Stimulated activated CD4-positive, alpha-beta T cell treated with anti-CD3 and anti-CD28 coated beads, Interleukin-15, amount 100 ng/mL, for 48 hours (primary cell): ENCODE measurements at regions not wholly inside any gene's neighbourhood (a gene's known extent, or its start where the extent isn't known, plus 50 kb on each side); places are given as distances from the start of the nearest gene placed in this dataset.
"Not testable (repeated sequence)": the region's sequence is repeated elsewhere in the genome, so short reads cannot be mapped to it uniquely, and the experiment has no call there.

Source experiments
- DNase-seq, 2 donors: peaks; one replicate each; pipeline ENCODE4 v3.0.0-alpha.2; 2020; ENCODE audit warnings: low read depth in 2 of 2

- no peak for DNase-seq
These were observed 260.1 kb downstream of the PRELID2 start for GRCh38 chr5:145574889-145575573.

- DNase-seq, result no peak
These were observed 266.6 kb downstream of the PRELID2 start for GRCh38 chr5:145568581-145568980.

- DNase-seq, result no peak
These were observed 272.2 kb downstream of the PRELID2 start for GRCh38 chr5:145562931-145563330.

- no peak for DNase-seq
These were observed 276.9 kb downstream of the PRELID2 start for GRCh38 chr5:145558288-145558687.

- DNase-seq, result no peak
These were observed 277.8 kb downstream of the PRELID2 start for GRCh38 chr5:145557345-145557744.

GRCh38 chr5:145554399-145554798, 280.7 kb downstream of the PRELID2 start:
- DNase-seq, result no peak

GRCh38 chr5:145553177-145553576, 282.0 kb downstream of the PRELID2 start:
- DNase-seq, result no peak

GRCh38 chr5:145551714-145552113, 283.4 kb downstream of the PRELID2 start:
- no peak for DNase-seq

GRCh38 chr5:145548097-145548496, 287.0 kb downstream of the PRELID2 start:
- DNase-seq, result no peak

GRCh38 chr5:145544401-145544800, 290.7 kb downstream of the PRELID2 start:
- DNase-seq, result no peak

- DNase-seq, result no peak
These were observed 291.2 kb downstream of the PRELID2 start for GRCh38 chr5:145543968-145544367.

GRCh38 chr5:145540375-145540774, 294.8 kb downstream of the PRELID2 start:
- no peak for DNase-seq

- no peak for DNase-seq
These were observed 295.9 kb downstream of the PRELID2 start for GRCh38 chr5:145539201-145539600.

- no peak for DNase-seq
These were observed 299.0 kb downstream of the PRELID2 start for GRCh38 chr5:145536133-145536532.

- no peak for DNase-seq
These were observed 304.0 kb downstream of the PRELID2 start for GRCh38 chr5:145531038-145531734.

GRCh38 chr5:145521523-145521922, 313.6 kb downstream of the PRELID2 start:
- DNase-seq, result no peak

GRCh38 chr5:145521066-145521465, 314.1 kb downstream of the PRELID2 start:
- DNase-seq, result no peak

GRCh38 chr5:145520335-145520734, 314.8 kb downstream of the PRELID2 start:
- no peak for DNase-seq

- DNase-seq, result not testable (repeated sequence)
These were observed 317.6 kb downstream of the PRELID2 start for GRCh38 chr5:145517588-145517987.

- no peak for DNase-seq
These were observed 323.8 kb downstream of the PRELID2 start for GRCh38 chr5:145511351-145511750.

- no peak for DNase-seq
These were observed 324.4 kb downstream of the PRELID2 start for GRCh38 chr5:145510769-145511168.

GRCh38 chr5:145510324-145510723, 324.8 kb downstream of the PRELID2 start:
- DNase-seq, result no peak

- no peak for DNase-seq
These were observed 325.6 kb downstream of the PRELID2 start for GRCh38 chr5:145509336-145510136.
